Activated CD4-positive, alpha-beta memory T cell treated with anti-CD3 and anti-CD28 coated beads, Interleukin-2, amount 10 ng/mL, durations not matched to agents 7 days and 5 days (primary cell): ENCODE measurements at regions not wholly inside any gene's neighbourhood (a gene's known extent, or its start where the extent isn't known, plus 50 kb on each side); places are given as distances from the start of the nearest gene placed in this dataset.

Experiments
- CTCF ChIA-PET: fragments of 350-600 bp; sonication (Branson Sonifier 250); formaldehyde crosslinking; loops from one replicate; lab custom pipeline; 2021; ENCODE audit warnings: antibody characterized with exemption, inconsistent platforms; lab: Charles Lee
- POLR2A ChIA-PET: fragments of 350-600 bp; sonication (Branson Sonifier 250); formaldehyde crosslinking; loops from one replicate; lab custom pipeline; 2021; ENCODE audit warnings: antibody characterized with exemption; lab: Charles Lee
- DNase-seq: peaks from one replicate; pipeline ENCODE4 v3.0.0-alpha.2; 2020
- H3K27ac Mint-ChIP-seq: one replicate; pipeline ENCODE4 v1.8.0; 2021; ENCODE audit warnings: mild to moderate bottlenecking, mixed read lengths
- H3K27me3 Mint-ChIP-seq: one replicate; pipeline ENCODE4 v1.8.0; 2021; ENCODE audit warnings: mixed read lengths
- H3K36me3 Mint-ChIP-seq: one replicate; pipeline ENCODE4 v1.8.0; 2021; ENCODE audit warnings: low read depth, mixed read lengths
- H3K4me1 Mint-ChIP-seq: one replicate; pipeline ENCODE4 v1.8.0; 2021; ENCODE audit warnings: mixed read lengths
- H3K4me3 Mint-ChIP-seq: one replicate; pipeline ENCODE4 v1.8.0; 2021; ENCODE audit warnings: mild to moderate bottlenecking, mixed read lengths
- H3K9me3 Mint-ChIP-seq: one replicate; pipeline ENCODE4 v1.8.0; 2021; ENCODE audit warnings: mixed read lengths

GRCh38 chr10:56091872-56092271 lies 269.2 kb downstream of the ZWINT start:
- peaks cover 18% of the 10 kb centered on the region for H3K9me3 Mint-ChIP-seq
- H3K4me1 Mint-ChIP-seq: no peaks in the 10 kb centered on the region
- DNase-seq: no peak
- no peaks in the 10 kb centered on the region for H3K36me3 Mint-ChIP-seq
- ChIA-PET POLR2A (no interaction called here), CTCF (no interaction called here)
- no peak overlapping the region for H3K4me3 Mint-ChIP-seq
- H3K27ac Mint-ChIP-seq: no peak overlapping the region
- H3K27me3 Mint-ChIP-seq: no peaks in the 10 kb centered on the region

GRCh38 chr10:56090914-56091540 lies 270.0 kb downstream of the ZWINT start:
- CTCF ChIA-PET: no interaction called here
- H3K36me3 Mint-ChIP-seq: no peaks in the 10 kb centered on the region
- H3K4me1 Mint-ChIP-seq: no peaks in the 10 kb centered on the region
- H3K27me3 Mint-ChIP-seq: no peaks in the 10 kb centered on the region
- no peak overlapping the region for H3K27ac Mint-ChIP-seq
- H3K9me3 Mint-ChIP-seq: peaks cover 11% of the 10 kb centered on the region
- H3K4me3 Mint-ChIP-seq: no peak overlapping the region
- POLR2A ChIA-PET: no interaction called here
- no peak for DNase-seq

- Mint-ChIP-seq H3K4me1 (no peaks in the 10 kb centered on the region), H3K27me3 (no peaks in the 10 kb centered on the region), H3K9me3 (peaks cover 23% of the 10 kb centered on the region), H3K36me3 (no peaks in the 10 kb centered on the region), H3K4me3 (no peak overlapping the region), H3K27ac (no peak overlapping the region)
- no peak for DNase-seq
- POLR2A ChIA-PET: no interaction called here
- CTCF ChIA-PET: no interaction called here
Observed at GRCh38 chr10:56085406-56086122, 275.5 kb downstream of the ZWINT start.

GRCh38 chr10:56082169-56082568 lies 278.9 kb downstream of the ZWINT start:
- no peak overlapping the region for H3K4me3 Mint-ChIP-seq
- H3K27ac Mint-ChIP-seq: no peak overlapping the region
- no peaks in the 10 kb centered on the region for H3K36me3 Mint-ChIP-seq
- H3K27me3 Mint-ChIP-seq: no peaks in the 10 kb centered on the region
- POLR2A ChIA-PET: no interaction called here
- peaks cover 18% of the 10 kb centered on the region for H3K9me3 Mint-ChIP-seq
- no peaks in the 10 kb centered on the region for H3K4me1 Mint-ChIP-seq
- DNase-seq: no peak
- CTCF ChIA-PET: no interaction called here

GRCh38 chr10:56068473-56069263 lies 292.4 kb downstream of the ZWINT start:
- Mint-ChIP-seq H3K4me3 (no peak overlapping the region), H3K4me1 (no peaks in the 10 kb centered on the region), H3K9me3 (peaks cover 13% of the 10 kb centered on the region), H3K36me3 (no peaks in the 10 kb centered on the region), H3K27ac (no peak overlapping the region), H3K27me3 (no peaks in the 10 kb centered on the region)
- ChIA-PET CTCF (no interaction called here), POLR2A (no interaction called here)
- no peak for DNase-seq

- Mint-ChIP-seq H3K36me3 (no peaks in the 10 kb centered on the region), H3K4me1 (no peaks in the 10 kb centered on the region), H3K27ac (no peak overlapping the region), H3K9me3 (peaks cover 13% of the 10 kb centered on the region), H3K4me3 (no peak overlapping the region), H3K27me3 (no peaks in the 10 kb centered on the region)
- ChIA-PET POLR2A (no interaction called here), CTCF (no interaction called here)
- DNase-seq: no peak
Observed at GRCh38 chr10:56068040-56068439, 293.0 kb downstream of the ZWINT start.

- no peaks in the 10 kb centered on the region for H3K36me3 Mint-ChIP-seq
- CTCF ChIA-PET: no interaction called here
- POLR2A ChIA-PET: no interaction called here
Observed at GRCh38 chr10:56063642-56064041, 297.4 kb downstream of the ZWINT start.

GRCh38 chr10:56057860-56058259 lies 303.2 kb downstream of the ZWINT start:
- no peaks in the 10 kb centered on the region for H3K36me3 Mint-ChIP-seq
- POLR2A ChIA-PET: no interaction called here
- H3K27me3 Mint-ChIP-seq: no peaks in the 10 kb centered on the region
- peaks cover 11% of the 10 kb centered on the region for H3K9me3 Mint-ChIP-seq
- CTCF ChIA-PET: no interaction called here
- H3K4me3 Mint-ChIP-seq: no peak overlapping the region
- H3K4me1 Mint-ChIP-seq: no peaks in the 10 kb centered on the region
- DNase-seq: no peak
- H3K27ac Mint-ChIP-seq: no peak overlapping the region

More at GRCh38 chr10:56063642-56064041, 297.4 kb downstream of the ZWINT start:
- no peak for DNase-seq
- H3K27me3 Mint-ChIP-seq: no peaks in the 10 kb centered on the region
- H3K4me3 Mint-ChIP-seq: no peak overlapping the region
- H3K4me1 Mint-ChIP-seq: no peaks in the 10 kb centered on the region
- H3K27ac Mint-ChIP-seq: no peak overlapping the region
- peaks cover 17% of the 10 kb centered on the region for H3K9me3 Mint-ChIP-seq

GRCh38 chr10:56035489-56035888 lies 325.6 kb downstream of the ZWINT start:
- no peaks in the 10 kb centered on the region for H3K27me3 Mint-ChIP-seq
- H3K27ac Mint-ChIP-seq: no peak overlapping the region
- H3K4me1 Mint-ChIP-seq: no peaks in the 10 kb centered on the region
- H3K4me3 Mint-ChIP-seq: no peak overlapping the region
- ChIA-PET POLR2A (no interaction called here), CTCF (no interaction called here)
- H3K36me3 Mint-ChIP-seq: no peaks in the 10 kb centered on the region
- peaks cover 3% of the 10 kb centered on the region for H3K9me3 Mint-ChIP-seq
- no peak for DNase-seq

GRCh38 chr10:56028298-56029132 lies 332.5 kb downstream of the ZWINT start:
- CTCF ChIA-PET: no interaction called here
- Mint-ChIP-seq H3K4me3 (no peak overlapping the region), H3K9me3 (no peaks in the 10 kb centered on the region), H3K27ac (no peak overlapping the region), H3K27me3 (no peaks in the 10 kb centered on the region), H3K36me3 (no peaks in the 10 kb centered on the region), H3K4me1 (no peaks in the 10 kb centered on the region)
- no peak for DNase-seq
- POLR2A ChIA-PET: no interaction called here

GRCh38 chr10:56012101-56012500 lies 349.0 kb downstream of the ZWINT start:
- no peak overlapping the region for H3K27ac Mint-ChIP-seq
- no peaks in the 10 kb centered on the region for H3K36me3 Mint-ChIP-seq
- ChIA-PET POLR2A (no interaction called here), CTCF (no interaction called here)
- no peaks in the 10 kb centered on the region for H3K27me3 Mint-ChIP-seq
- no peaks in the 10 kb centered on the region for H3K9me3 Mint-ChIP-seq
- no peaks in the 10 kb centered on the region for H3K4me1 Mint-ChIP-seq
- no peak overlapping the region for H3K4me3 Mint-ChIP-seq
- no peak for DNase-seq

- DNase-seq: no peak
- ChIA-PET CTCF (no interaction called here), POLR2A (no interaction called here)
- no peaks in the 10 kb centered on the region for H3K36me3 Mint-ChIP-seq
- peaks cover 2% of the 10 kb centered on the region for H3K9me3 Mint-ChIP-seq
- no peak overlapping the region for H3K27ac Mint-ChIP-seq
- H3K4me3 Mint-ChIP-seq: no peak overlapping the region
- no peaks in the 10 kb centered on the region for H3K4me1 Mint-ChIP-seq
- no peaks in the 10 kb centered on the region for H3K27me3 Mint-ChIP-seq
Observed at GRCh38 chr10:56003555-56003954, 357.5 kb downstream of the ZWINT start.

- Mint-ChIP-seq H3K27ac (no peak overlapping the region), H3K9me3 (peaks cover 3% of the 10 kb centered on the region), H3K4me1 (no peaks in the 10 kb centered on the region), H3K27me3 (no peaks in the 10 kb centered on the region), H3K4me3 (no peak overlapping the region), H3K36me3 (no peaks in the 10 kb centered on the region)
- ChIA-PET CTCF (no interaction called here), POLR2A (no interaction called here)
- no peak for DNase-seq
Observed at GRCh38 chr10:55989188-55989587, 371.9 kb downstream of the ZWINT start.
